Limb (tissue), 2 donors: ENCODE measurements at regions not wholly inside any gene's neighbourhood (a gene's known extent, or its start where the extent isn't known, plus 50 kb on each side); places are given as distances from the start of the nearest gene placed in this dataset.
"Not testable (repeated sequence)": the region's sequence is repeated elsewhere in the genome, so short reads cannot be mapped to it uniquely, and the experiment has no call there.

Experiments
- DNase-seq, 2 donors: peaks; one replicate each; pipeline ENCODE4 v3.0.0-alpha.2; 2016; ENCODE audit errors: extremely low spot score in 2 of 2

DNA sequence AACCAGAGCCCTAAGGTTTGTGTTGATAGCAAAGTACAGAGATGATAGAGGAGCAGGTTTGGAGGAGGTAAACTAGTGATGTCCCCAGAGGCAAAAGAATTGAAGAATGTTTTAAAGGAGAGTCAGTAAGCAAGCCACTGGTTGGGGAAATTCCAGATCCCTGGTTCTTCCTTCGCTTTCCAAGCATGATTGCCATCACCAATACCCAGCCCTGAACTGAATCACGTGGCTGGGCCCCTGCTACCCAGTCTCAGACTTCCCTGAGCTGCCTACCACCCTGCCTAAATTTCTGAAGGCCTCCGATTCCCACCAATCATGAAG is 95.3 kb upstream of the FOXN2 start:
- no peak for DNase-seq

DNA sequence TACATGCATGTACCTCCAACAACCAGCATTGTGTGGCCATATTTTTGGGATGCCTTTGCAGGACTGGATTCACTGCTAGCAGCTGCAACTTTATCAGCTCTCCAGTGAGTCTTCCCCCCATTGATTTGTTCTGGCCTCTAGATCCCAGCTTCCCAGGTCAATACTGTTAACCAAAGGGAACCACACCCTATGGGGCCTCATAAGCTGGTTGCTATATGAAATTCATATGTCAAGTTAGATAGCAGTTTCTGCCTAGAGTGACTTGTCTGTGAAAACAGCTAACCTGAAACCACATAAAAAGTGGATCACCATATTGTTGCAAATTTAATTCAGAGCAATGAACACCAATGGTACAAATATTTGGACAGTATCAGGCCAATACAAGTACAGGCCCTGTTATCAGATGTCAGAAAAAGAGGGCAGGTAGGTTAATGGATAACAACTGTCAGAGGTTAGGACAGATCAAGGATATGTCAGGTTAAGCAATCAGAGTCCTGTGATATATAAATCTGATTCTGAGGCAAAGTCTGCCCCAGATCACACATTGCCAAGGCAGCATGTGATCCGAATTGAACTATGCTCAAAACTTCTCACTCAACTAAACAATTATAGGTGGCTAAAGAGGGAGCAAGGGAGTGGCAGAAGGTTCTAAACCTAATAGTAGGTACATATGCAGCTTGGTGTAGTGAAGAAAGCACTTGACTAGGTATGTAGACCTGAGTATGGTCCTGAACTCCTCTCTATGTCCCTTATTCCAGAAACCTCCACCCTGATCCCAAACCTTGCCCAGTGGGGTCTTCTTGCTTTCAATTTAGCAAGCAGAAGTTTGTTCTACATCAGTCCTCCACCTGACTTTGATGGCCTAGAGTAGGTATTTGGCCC is 94.7 kb upstream of the FOXN2 start:
- DNase-seq = no peak

DNA sequence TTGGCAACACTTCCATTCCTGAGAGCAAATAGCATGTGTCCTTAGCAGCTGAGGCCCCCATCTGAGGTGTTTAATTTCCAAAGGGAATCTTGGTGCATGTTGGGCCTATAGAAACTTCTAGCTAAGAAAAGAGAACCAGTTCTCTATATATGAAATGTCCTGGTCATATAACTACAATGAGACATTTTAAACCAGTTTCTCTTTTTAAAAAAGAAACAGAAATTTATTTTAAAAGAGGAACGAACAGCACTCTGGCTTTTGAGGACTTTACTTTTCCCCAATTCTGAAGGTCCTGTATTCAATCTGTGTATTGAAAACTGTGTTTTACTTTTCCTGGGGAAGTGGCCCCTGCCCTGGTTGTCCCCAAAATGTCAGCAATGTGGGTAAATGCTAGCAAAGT is 94.0 kb upstream of the FOXN2 start:
- no peak for DNase-seq

DNA sequence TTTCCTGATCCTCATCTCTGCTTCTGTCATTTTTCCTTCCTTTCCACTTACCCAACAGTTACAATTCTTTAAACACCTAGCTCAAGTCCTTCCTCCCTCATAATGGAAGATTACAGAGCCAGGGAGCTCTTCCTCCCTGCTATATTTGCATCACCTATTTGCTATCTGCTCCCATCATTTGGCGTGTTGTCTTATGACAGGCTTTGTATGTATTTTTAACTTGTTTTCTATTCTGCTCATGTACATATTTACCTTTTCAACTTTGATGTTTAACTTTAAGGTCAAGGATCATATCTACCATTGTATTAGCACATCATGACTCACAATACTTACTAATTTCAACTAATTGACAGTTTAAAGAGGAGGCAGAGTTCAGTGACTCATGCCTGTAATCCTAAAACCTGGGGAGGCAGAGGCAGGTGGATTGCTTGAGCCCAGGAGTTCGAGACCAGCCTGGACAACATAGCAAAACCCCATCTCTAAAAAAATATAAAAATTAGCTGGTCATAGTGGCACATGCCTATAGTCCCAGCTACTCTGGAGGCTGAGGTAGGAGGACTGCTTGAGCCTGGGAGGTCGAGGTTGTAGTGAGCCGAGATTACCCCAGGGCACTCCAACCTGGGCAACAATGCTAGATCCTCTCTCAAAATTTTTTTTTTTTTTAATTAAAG is 92.5 kb upstream of the FOXN2 start:
- DNase-seq = no peak

DNA sequence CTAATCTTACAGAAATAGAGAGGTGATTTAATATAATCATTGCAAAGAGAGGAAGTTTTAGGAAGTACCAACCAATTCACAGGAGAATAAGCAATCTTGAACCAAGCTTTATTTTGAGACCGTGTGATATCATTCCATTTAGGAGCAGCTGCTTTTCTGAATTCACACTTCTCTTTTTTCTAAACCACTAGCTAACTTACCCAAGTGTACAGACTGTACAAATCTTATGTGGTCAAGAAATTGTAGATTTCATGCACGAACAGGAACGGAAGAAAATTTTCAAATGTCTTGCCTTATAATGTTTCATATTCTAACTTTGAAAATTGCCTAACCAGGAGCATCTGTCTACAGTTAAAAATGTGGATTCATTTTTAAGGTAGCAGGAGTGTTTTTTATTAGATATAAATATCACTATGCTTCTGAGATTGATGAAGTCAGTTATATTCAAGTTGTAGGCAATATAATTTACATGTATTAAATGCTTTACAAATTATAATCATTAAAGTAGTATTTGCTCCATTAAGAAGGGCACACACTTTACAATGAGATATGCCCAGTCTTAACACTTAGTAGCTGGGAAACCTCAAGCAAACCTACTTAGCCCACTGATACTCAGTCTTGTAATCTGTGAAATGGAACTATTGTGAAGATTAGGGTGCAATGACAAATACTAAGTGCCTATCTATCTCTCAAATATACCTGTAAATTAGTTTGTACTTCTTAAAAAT is 86.7 kb upstream of the FOXN2 start:
- DNase-seq = no peak

DNA sequence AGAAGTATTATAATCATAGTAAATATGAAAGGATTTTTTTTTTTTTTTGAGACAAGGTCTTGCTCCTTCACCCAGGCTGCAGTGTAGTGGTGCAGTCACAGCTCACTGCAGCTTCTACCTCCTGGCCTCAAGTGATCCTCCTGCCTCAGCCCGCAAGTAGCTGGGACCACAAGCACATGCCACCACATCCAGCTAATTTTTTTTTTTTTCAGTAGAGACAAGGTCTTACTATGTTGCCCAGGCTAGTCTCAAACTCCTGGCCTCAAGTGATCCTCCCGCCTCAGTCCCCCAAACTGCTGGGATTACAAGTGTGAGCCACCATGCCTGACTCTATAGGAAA is 86.2 kb upstream of the FOXN2 start:
- DNase-seq = no peak

DNA sequence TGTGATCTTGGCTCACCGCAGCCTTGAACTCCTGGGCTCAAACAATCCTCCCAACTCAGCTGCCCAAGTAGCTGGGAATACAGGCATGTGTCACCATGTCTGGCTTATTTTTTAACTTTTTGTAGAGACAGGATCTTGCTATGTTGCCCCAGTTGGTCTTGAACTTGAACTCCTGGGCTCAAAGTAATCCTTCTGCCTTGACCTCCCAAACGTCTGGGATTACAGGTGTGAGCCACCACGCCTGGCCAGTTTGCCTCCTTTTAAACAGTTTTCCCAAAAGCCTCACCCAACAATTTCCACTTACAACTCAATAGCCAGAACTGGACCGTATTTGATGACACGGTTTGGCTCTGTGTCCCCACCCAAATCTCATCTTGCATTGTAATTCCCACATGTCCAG is 85.4 kb upstream of the FOXN2 start:
- DNase-seq = no peak

DNA sequence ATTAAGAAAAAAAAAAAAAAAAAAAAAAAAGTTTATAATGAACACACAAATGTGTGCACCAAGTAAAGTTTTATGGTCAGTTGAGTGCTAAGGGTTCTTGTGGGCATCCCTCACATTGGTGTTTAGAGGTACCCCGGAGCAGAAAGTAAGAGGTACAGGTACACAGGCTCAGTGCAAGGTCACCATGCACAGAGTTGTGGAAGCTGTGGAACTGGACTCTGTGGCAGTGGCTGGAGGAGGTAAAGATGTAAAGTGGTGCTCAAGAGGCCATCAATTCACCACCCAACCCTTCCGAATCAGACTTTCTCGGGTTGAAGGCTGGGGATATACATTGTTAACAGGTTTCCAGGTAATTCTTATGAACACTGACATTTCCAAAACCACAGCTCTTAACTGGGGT is 83.6 kb upstream of the FOXN2 start:
- no peak for DNase-seq

DNA sequence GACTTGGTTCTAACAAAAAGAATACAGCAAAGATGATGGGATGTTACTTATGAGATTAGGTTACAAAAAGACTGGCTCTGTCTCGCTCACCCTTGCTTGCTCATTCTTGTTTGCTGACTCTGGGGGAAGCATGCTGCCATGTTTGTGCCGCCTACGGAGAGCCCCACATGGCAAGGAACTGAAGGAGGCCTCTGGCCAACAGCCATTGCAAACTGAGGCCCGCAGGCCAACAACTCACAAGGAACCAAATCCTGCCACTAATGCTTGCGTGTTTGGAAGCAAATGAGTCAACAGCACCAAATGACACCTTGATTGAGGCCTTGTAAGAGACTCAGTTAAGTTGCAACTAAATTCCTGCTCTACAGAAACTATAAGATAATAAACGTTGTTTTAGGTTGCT is 82.1 kb upstream of the FOXN2 start:
- DNase-seq = no peak

DNA sequence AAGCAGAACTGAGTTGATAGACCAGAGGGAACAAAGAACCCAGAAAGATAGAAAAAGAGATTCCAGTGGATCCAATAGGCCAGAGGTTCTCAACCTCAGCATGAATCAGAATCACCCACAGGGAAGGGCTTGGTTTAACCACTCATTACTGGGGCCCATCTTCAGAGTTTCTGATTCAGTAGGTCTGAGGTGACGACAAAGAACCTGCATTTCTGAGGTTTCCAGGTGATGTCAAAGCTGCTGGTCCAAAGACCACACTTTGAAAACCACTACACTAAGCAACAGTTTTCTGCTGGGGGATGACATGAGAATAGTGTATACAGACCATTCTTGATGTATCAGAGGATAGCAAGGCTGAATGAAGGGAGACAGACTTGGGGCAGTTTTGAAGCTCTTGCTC is 81.5 kb upstream of the FOXN2 start:
- no peak for DNase-seq

DNA sequence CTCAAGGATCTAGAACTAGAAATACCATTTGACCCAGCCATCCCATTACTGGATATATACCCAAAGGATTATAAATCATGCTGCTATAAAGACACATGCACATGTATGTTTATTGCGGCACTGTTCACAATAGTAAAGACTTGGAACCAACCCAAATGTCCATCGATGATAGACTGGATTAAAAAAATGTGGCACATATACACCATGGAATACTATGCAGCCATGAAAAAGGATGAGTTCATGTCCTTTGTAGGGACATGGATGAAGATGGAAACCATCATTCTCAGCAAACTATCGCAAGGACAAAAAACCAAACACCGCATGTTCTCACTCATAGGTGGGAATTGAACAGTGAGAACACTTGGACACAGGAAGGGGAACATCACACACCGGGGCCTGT is 80.7 kb upstream of the FOXN2 start:
- not testable (repeated sequence) for DNase-seq

DNA sequence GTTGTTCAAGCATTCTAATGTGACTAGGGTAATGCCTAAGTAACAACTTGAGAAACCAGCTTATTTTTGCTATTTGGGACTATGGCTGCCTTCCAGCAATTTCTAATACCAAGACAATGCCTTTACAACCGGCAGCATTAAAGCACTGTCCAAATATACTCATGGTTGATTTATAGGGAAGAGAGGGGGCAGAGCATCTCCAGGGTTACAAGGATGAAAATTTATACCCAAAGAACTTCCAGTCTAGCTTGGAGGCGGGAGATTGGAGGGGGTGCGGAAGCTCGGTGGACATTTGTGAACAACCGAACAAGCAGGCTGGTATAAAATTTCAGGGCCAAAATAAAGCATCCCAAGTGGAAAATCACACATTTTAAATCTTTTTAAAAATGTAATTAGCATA is 79.4 kb upstream of the FOXN2 start:
- no peak for DNase-seq

DNA sequence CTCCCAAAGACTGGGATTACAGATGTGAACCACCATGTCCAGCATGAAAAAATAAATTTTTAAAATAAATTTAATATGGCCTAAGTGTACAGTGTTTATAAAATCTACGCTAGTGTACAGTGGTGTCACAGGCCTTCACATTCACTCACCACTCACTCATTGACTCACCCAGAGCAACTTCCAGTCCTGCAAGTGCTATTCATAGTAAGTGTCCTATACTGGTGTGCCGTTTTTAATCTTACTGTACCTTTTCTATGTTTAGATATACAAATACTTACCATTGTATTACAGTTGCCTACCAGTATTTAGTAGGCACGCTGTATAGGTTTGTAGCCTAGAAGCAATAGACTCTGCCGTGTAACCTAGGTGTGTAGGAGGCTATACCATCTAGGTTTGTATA is 76.1 kb upstream of the FOXN2 start:
- no peak for DNase-seq

DNA sequence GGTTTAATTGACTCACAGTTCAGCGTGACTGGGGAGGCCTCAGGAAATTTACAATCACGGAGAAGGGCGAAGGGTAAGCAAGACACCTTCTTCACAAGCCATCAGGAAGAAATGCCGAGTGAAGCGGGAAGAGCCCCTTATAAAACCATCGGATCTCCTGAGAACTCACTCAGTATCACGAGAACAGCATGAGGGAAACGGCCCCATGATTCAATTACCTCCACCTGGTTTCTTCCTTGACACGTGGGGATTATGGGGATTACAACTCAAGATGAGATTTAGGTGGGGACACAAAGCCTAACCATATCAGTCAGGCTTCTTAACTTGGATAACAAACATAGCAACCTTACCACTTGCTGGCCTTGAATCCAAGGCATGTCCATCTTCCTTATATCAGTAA is 73.6 kb upstream of the FOXN2 start:
- no peak for DNase-seq

DNA sequence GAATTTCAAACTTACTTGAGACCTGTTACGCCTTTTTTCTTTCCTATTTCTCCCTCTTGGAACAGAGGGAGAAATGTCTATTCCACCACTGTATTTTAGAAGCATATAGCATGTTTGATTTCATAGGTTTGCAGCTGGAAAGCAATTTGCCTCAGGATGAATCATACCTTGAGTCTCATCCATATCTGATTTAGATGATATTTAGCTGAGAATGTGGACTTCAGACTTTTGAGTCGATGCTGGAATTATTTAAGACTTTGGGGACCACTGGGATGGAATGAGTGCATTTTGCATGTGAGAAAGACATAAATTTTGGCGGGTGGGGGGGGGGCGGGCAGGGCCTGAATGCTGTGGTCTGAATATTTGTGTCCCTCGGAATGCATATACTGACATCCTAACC is 67.3 kb upstream of the FOXN2 start:
- no peak for DNase-seq

DNA sequence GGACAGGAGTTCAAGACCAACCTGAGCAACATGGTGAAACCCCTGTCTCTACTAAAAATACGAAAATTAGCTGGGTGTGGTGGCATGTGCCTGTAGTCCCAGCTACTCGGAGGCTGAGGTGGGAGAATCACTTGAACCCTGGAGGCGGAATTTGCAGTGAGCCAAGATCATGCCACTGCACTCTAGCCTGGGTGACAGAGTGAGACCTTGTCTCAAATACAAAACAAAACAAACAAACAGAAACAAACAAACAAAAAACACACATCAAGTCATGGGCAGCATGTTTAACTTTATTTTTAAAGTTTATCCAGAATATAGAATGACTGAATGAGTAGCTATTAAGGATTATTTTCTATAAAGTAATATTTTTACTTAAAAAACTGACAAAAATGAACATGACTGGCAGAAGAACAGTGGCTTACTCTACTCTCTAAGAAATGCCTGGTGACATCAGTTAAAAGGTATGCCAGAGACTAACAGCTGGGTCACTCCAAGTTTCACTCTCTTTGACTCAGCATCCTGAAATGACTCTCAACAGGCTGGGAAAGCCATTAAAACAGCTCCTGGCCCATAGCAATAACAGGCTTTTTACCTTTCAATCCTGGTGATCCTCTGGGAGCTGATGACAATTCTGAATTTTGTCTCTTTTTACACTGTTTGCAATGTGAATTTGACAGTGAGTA is 66.1 kb upstream of the FOXN2 start:
- peak in 1 of 2 donors; percentile 77 for DNase-seq

DNA sequence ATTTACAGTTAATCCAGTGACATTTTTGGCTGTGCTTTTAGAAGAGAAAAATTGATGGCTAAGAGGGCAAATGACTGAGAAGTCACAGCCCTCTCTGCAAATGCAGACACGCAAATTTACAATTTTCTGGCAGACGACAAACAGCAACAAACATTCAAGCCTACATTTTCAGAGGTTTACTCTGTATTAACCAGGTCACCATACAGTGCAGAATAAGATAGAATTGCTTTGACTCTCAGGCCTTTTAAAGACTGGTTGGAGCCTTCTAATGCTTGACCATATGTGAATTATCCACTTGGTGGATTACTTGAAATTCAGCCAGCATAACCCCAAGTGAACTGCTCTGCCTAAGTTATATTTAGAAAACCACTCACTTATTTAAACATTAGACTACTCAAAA is 65.5 kb upstream of the FOXN2 start:
- peak in 1 of 2 donors; percentile 24 for DNase-seq

DNA sequence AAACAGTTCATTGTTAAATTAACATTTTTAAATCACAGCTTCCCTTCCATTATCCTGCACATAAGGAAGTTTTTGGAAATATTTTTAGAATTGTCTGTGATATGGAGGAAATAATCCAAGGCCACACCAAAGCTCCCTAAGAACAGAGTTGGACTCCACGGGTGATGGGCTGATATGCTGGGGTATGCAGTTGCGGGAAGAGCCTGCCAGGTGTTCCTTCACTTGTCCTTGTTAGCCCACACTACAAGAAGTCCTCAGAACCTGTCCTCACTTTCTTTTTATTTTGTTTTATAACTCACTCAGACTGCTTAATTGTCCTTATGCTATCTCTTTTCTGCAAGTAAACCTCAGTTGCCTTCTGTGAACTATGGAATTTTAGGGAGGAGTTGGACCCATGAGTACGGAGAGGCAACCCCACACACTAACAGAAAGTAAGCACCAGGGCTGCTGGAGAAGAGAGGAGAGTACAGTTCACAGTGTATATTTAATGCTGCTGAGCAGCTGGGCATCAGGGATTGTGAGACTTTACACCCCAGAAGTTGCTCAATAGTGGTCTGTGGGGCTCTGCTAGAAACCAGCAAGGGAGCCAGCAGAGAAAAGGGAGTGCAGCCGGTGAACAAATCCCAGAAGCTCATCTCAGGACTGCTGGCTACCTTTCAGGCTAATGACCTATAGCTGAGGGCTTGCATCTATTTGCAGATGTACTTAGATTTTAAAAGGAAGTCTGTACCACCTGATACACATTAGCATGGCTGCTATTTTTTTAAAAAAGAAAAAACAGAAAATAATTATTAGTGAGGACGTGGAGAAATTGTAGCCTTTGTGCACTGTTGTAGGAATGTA is 64.6 kb upstream of the FOXN2 start:
- no peak for DNase-seq

DNA sequence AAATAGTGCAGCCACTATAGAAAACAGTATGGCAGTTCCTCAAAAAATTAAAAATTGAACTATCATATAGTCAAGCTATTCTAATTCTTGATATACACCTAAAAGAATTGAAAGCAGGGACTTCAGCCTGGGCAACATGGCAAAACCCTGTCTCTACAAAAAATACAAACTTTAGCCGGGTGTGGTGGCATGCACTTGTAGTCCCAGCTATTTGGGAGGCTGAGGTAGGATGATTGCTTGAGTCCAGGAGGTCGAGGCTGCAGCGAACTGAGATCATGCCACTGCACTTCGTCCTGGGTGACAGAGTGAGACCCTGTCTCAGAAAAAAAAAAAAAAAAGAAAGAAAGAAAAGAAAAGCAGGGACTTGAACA is 64.0 kb upstream of the FOXN2 start:
- DNase-seq = no peak

DNA sequence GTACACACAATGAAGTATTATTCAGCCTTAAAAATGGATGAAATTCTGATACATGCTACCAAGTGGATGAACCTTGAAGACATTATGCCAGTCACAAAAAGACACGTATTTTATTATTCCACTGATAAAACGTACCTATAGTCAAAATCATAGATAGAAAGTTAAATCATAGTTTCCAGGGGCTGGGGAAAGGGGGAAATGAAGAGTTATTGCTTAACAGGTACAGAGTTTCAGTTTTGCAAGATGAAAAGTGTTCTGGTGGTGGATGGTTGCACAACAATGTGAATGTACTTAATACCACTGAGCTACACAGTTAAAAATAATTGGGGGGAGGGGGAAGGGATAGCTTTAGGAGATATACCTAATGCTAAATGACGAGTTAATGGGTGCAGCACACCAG is 63.5 kb upstream of the FOXN2 start:
- no peak for DNase-seq

DNA sequence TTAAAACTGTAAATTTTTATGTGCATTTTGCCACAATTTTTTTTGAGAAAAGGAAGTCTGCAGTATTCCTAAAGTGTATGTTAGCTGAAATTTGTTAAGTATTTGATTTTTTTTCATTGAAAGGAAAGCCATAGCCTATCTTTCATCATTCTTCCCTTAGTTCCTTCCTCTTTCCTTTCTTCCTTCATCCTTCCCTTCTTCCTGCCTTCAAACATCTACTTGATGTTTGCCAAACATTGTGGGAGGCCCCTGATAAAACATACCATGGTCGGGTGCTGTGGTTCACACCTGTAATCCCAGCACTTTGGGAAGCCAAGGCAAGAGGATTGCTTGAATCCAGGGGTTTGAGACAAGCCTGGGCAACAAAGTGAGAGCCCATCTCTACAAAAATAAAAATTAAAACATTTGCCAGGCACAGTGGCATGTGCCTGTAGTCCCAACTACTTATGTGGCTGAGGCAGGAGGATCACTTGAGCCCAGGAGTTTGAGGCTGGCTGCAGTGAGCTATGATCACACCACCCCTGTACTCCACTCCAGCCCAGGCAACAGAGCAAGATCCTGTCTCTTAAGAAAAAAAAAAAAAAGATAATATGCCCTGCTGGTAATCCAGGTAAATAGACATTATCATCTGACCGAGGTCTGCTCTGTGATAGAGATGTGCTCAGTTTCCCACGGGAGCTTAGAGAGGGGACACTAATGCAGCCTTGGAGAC is 62.9 kb upstream of the FOXN2 start:
- no peak for DNase-seq
